KMS-11 (cell line): ENCODE measurements at regions not wholly inside any gene's neighbourhood (a gene's known extent, or its start where the extent isn't known, plus 50 kb on each side); places are given as distances from the start of the nearest gene placed in this dataset.

ENCODE experiments used
- H2AFZ ChIP-seq: fragments of 200-600 bp; sonication (generic); 2 replicates; pipeline ENCODE4 v1.6.1; 2016; ENCODE audit warnings: antibody characterized with exemption, mixed run types, low read depth
- H3K27ac ChIP-seq: fragments of 200-600 bp; sonication (generic); 2 replicates; pipeline ENCODE4 v1.6.1; 2016; ENCODE audit warnings: mild to moderate bottlenecking, mixed run types
- H3K27me3 ChIP-seq: fragments of 200-600 bp; sonication (generic); 2 replicates; pipeline ENCODE4 v1.6.1; 2017; ENCODE audit warnings: mild to moderate bottlenecking, low read depth, mixed run types, moderate library complexity; ENCODE audit not compliant: insufficient read depth
- H3K36me3 ChIP-seq: fragments of 200-600 bp; sonication (generic); 2 replicates; pipeline ENCODE4 v1.6.1; 2017; ENCODE audit warnings: mild to moderate bottlenecking, mixed run types; ENCODE audit not compliant: insufficient read depth
- H3K4me1 ChIP-seq: fragments of 200-600 bp; sonication (generic); 2 replicates; pipeline ENCODE4 v1.6.1; 2016; ENCODE audit warnings: mild to moderate bottlenecking, low read depth, mixed run types; ENCODE audit not compliant: poor library complexity, severe bottlenecking
- H3K4me2 ChIP-seq: fragments of 200-600 bp; sonication (generic); 2 replicates; pipeline ENCODE4 v1.7.0; 2016; ENCODE audit warnings: mild to moderate bottlenecking, mixed run types
- H3K4me3 ChIP-seq: fragments of 200-600 bp; sonication (generic); IDR thresholded peaks from 2 replicates; pipeline ENCODE4 v1.6.1; 2017; ENCODE audit warnings: low read depth, low read length, mixed read lengths; ENCODE audit not compliant: insufficient read depth
- H3K79me2 ChIP-seq: fragments of 200-600 bp; sonication (generic); 2 replicates; pipeline ENCODE4 v1.6.1; 2016; ENCODE audit warnings: low read depth, mixed run types; ENCODE audit not compliant: insufficient read depth
- H3K9ac ChIP-seq: fragments of 200-600 bp; sonication (generic); 2 replicates; pipeline ENCODE4 v1.6.1; 2016; ENCODE audit warnings: mild to moderate bottlenecking, mixed run types
- H4K20me1 ChIP-seq: fragments of 200-600 bp; sonication (generic); 2 replicates; pipeline ENCODE4 v1.6.1; 2016; ENCODE audit warnings: mild to moderate bottlenecking, mixed run types; ENCODE audit not compliant: insufficient read depth
- CTCF ChIP-seq: fragments of 200-600 bp; sonication (generic); conservative IDR thresholded peaks from 2 replicates; pipeline ENCODE4 v1.6.1; 2017; ENCODE audit warnings: low read depth, mild to moderate bottlenecking, antibody characterized with exemption, low read length, moderate library complexity, mixed read lengths

- Histone ChIP-seq H2AFZ (no peak overlapping the region), H3K4me3 (no peak overlapping the region), H4K20me1 (no peaks in the 10 kb centered on the region), H3K36me3 (no peaks in the 10 kb centered on the region), H3K9ac (no peak overlapping the region), H3K27me3 (no peaks in the 10 kb centered on the region), H3K27ac (no peak overlapping the region), H3K4me2 (no peak overlapping the region), H3K79me2 (no peaks in the 10 kb centered on the region), H3K4me1 (no peaks in the 10 kb centered on the region)
- no peak for TF ChIP-seq CTCF
These were observed 656.0 kb upstream of the MDGA2 start for GRCh38 chr14:48331421-48331820.

DNA sequence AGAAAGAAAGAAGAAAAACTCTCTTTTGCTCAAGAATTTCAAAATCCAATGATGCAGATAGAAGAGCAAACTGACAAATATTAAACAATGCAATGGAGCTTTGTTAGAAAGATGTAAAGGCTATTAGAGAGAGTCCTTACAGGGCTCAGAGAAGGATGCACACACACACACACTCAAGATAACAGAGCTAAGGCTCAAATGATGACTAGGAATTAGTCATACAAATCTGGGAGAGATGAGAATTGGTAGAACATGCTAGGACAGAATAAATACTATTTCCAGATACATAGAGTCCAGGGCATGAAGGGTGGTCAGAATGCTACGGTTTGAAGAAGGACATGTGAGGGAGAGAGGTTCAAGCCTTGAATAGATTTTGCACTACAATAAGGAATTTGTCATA is 650.1 kb upstream of the MDGA2 start:
- no peaks in the 10 kb centered on the region for H4K20me1 ChIP-seq
- no peak for TF ChIP-seq CTCF
- no peak overlapping the region for H3K27ac ChIP-seq
- H3K9ac ChIP-seq: no peak overlapping the region
- no peak overlapping the region for H3K4me2 ChIP-seq
- no peaks in the 10 kb centered on the region for H3K27me3 ChIP-seq
- H3K36me3 ChIP-seq: no peaks in the 10 kb centered on the region
- no peaks in the 10 kb centered on the region for H3K4me1 ChIP-seq
- H3K79me2 ChIP-seq: no peaks in the 10 kb centered on the region
- H3K4me3 ChIP-seq: no peak overlapping the region
- H2AFZ ChIP-seq: no peak overlapping the region

- no peak overlapping the region for H3K9ac ChIP-seq
- no peaks in the 10 kb centered on the region for H3K27me3 ChIP-seq
- no peak overlapping the region for H3K27ac ChIP-seq
- no peaks in the 10 kb centered on the region for H3K36me3 ChIP-seq
- no peak overlapping the region for H3K4me3 ChIP-seq
- no peak overlapping the region for H2AFZ ChIP-seq
- no peak overlapping the region for H3K4me2 ChIP-seq
- TF ChIP-seq CTCF: no peak
- no peaks in the 10 kb centered on the region for H4K20me1 ChIP-seq
- no peaks in the 10 kb centered on the region for H3K4me1 ChIP-seq
- H3K79me2 ChIP-seq: no peaks in the 10 kb centered on the region
These were observed 648.3 kb upstream of the MDGA2 start for GRCh38 chr14:48323665-48324064.

DNA sequence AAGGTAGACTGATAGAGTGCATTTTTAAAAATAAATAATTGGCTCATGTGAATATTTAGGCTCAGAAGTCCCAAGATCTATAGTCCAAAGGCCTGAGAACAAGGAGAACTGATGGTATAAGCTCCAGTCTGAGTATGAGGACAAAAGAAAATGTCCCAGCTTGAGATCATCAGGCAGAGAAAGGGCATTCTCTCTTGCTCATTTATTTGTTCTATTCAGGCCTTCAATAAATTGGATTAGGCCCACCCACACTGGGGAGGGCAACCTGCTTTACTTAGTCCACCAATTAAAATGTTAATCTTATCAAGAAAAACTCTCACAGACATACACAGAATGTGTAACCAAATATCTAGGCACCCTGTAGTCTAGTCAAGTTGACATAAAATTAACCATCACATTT is 644.4 kb upstream of the MDGA2 start:
- Histone ChIP-seq H3K4me1 (no peaks in the 10 kb centered on the region), H3K9ac (no peak overlapping the region), H3K27ac (no peak overlapping the region), H4K20me1 (no peaks in the 10 kb centered on the region), H3K79me2 (no peaks in the 10 kb centered on the region), H2AFZ (no peak overlapping the region), H3K27me3 (no peaks in the 10 kb centered on the region), H3K36me3 (no peaks in the 10 kb centered on the region), H3K4me3 (no peak overlapping the region), H3K4me2 (no peak overlapping the region)
- no peak for TF ChIP-seq CTCF

GRCh38 chr14:48304729-48305128 is 629.3 kb upstream of the MDGA2 start:
- no peak overlapping the region for H2AFZ ChIP-seq
- no peak overlapping the region for H3K9ac ChIP-seq
- no peak overlapping the region for H3K27ac ChIP-seq
- no peaks in the 10 kb centered on the region for H3K79me2 ChIP-seq
- no peak overlapping the region for H3K4me3 ChIP-seq
- no peaks in the 10 kb centered on the region for H3K27me3 ChIP-seq
- no peak for TF ChIP-seq CTCF
- H3K4me2 ChIP-seq: no peak overlapping the region
- H3K36me3 ChIP-seq: no peaks in the 10 kb centered on the region
- no peaks in the 10 kb centered on the region for H3K4me1 ChIP-seq
- H4K20me1 ChIP-seq: no peaks in the 10 kb centered on the region
